Thoracic aorta (tissue), 2 donors: ENCODE measurements at regions not wholly inside any gene's neighbourhood (a gene's known extent, or its start where the extent isn't known, plus 50 kb on each side); places are given as distances from the start of the nearest gene placed in this dataset.

ENCODE experiments used
- ATAC-seq: fragments of 150-250 bp; one replicate; pipeline ENCODE4 v1.8.0; 2017; ENCODE audit warnings: low read depth; ENCODE audit not compliant: insufficient number of reproducible peaks, low FRiP score
- DNase-seq: peaks from one replicate; pipeline ENCODE4 v3.0.0-alpha.2; 2020; ENCODE audit warnings: low spot score
- H3K27ac ChIP-seq, 2 donors: fragments of 200-600 bp; sonication (generic); 1 replicate in 1 of 2; 2 replicates in 1 of 2; pipeline ENCODE4 v1.5.1; 2016; ENCODE audit warnings: mild to moderate bottlenecking in 2 of 2, moderate library complexity in 2 of 2
- H3K27me3 ChIP-seq: fragments of 200-600 bp; sonication (generic); replicated peaks from 2 replicates; pipeline ENCODE4 v1.6.0; 2016; ENCODE audit warnings: mild to moderate bottlenecking; ENCODE audit not compliant: insufficient read depth
- H3K36me3 ChIP-seq: fragments of 200-600 bp; sonication (generic); one replicate; pipeline ENCODE4 v1.5.1; 2016
- H3K4me1 ChIP-seq, 2 donors: fragments of 200-600 bp; sonication (generic); 1 replicate in 1 of 2; 2 replicates in 1 of 2; pipeline versions ENCODE4 v1.5.1 to v1.6.0; 2016; ENCODE audit warnings: low read depth in 2 of 2, mild to moderate bottlenecking in 1 of 2; ENCODE audit not compliant: control insufficient read depth in 1 of 2
- H3K4me3 ChIP-seq: fragments of 200-600 bp; sonication (generic); 2 replicates; pipeline ENCODE4 v1.5.1; 2016; ENCODE audit warnings: mild to moderate bottlenecking
- H3K9me3 ChIP-seq: fragments of 200-600 bp; sonication (generic); 2 replicates; pipeline ENCODE4 v1.5.1; 2016
- TF ChIP-seq, protein P1 (sequence below): fragments of 200-600 bp; sonication (generic); IDR thresholded peaks from one replicate; pipeline ENCODE4 v1.5.1; 2019; ENCODE audit warnings: antibody characterized with exemption

DNA sequence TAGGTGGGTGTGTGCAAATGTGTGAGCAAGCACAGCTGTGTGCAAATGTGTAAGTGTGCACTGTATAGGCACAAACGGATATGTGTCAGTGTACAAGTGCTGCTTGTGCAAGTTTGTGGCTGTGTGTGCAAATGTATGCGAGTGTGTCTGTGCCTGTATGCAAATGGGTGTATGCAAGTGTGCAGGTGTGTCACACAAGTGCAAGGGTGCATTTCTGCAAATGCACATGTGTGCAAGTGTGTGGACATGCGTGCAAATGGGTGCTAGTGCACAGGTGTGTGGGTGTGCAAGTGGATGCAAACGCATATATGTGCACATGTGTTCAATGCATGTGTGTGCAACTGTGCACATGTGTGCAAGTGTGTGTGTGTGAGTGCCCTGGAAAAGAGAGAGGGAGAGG, 76.5 kb upstream of the TNRC6C start:
- Histone ChIP-seq H3K36me3 (no peaks in the 10 kb centered on the region), H3K4me3 (no peak overlapping the region), H3K9me3 (no peaks in the 10 kb centered on the region), H3K4me1 (peaks cover 11 to 30% of the 10 kb centered on the region in 2 donors), H3K27ac (no peak overlapping the region), H3K27me3 (no peaks in the 10 kb centered on the region)
- TF ChIP-seq, protein P1, sequence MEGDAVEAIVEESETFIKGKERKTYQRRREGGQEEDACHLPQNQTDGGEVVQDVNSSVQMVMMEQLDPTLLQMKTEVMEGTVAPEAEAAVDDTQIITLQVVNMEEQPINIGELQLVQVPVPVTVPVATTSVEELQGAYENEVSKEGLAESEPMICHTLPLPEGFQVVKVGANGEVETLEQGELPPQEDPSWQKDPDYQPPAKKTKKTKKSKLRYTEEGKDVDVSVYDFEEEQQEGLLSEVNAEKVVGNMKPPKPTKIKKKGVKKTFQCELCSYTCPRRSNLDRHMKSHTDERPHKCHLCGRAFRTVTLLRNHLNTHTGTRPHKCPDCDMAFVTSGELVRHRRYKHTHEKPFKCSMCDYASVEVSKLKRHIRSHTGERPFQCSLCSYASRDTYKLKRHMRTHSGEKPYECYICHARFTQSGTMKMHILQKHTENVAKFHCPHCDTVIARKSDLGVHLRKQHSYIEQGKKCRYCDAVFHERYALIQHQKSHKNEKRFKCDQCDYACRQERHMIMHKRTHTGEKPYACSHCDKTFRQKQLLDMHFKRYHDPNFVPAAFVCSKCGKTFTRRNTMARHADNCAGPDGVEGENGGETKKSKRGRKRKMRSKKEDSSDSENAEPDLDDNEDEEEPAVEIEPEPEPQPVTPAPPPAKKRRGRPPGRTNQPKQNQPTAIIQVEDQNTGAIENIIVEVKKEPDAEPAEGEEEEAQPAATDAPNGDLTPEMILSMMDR, result no peak
- DNase-seq, result no peak
- ATAC-seq, result no peak

DNA sequence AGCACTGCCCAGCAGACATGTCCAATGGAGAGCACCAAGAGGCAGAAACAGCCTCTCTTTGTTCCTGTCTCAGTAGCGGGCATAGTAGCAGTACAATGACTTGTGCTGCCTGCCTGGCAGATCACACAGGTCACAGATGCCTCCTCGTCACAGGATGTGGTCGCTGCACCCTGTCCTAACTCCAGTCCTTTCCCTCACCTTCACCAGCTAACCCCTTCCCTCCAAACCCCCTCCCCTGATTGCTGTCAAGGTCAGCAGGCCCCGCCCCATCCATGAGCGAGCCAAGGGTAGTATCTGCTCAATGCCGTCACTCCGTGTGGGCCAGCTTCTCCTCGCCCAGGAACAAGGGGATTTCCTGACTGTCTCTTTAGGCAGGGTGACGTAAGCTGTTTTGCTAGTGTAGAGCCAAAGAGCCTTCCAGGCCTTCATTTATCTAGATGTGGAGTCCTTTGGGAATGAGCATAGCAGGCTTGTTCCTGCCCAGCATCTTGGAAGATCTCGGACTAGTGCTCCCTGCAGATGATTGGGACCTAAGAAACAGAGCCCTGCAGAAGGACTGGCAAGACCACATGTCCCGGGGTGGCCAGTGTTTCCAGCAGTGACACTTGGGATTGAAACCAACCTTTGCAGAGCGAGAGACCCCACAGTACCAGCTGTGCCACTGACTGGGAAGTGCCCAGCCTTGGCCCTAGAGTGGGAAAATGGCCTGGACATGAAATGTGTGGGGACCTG, 75.9 kb upstream of the TNRC6C start:
- no peak for DNase-seq
- peak; percentile 18 for ATAC-seq
- Histone ChIP-seq H3K27ac (no peak overlapping the region), H3K4me3 (no peak overlapping the region), H3K36me3 (no peaks in the 10 kb centered on the region), H3K4me1 (peaks cover 11 to 34% of the 10 kb centered on the region in 2 donors), H3K27me3 (no peaks in the 10 kb centered on the region), H3K9me3 (no peaks in the 10 kb centered on the region)
- TF ChIP-seq, protein P1, result no peak

GRCh38 chr17:77883213-77883650, 75.3 kb upstream of the TNRC6C start:
- Histone ChIP-seq H3K27ac (no peak overlapping the region), H3K9me3 (no peaks in the 10 kb centered on the region), H3K4me1 (peaks cover 11 to 35% of the 10 kb centered on the region in 2 donors), H3K4me3 (no peak overlapping the region), H3K27me3 (no peaks in the 10 kb centered on the region), H3K36me3 (no peaks in the 10 kb centered on the region)
- no peak for ATAC-seq
- TF ChIP-seq, protein P1, result no peak
- DNase-seq, result no peak

DNA sequence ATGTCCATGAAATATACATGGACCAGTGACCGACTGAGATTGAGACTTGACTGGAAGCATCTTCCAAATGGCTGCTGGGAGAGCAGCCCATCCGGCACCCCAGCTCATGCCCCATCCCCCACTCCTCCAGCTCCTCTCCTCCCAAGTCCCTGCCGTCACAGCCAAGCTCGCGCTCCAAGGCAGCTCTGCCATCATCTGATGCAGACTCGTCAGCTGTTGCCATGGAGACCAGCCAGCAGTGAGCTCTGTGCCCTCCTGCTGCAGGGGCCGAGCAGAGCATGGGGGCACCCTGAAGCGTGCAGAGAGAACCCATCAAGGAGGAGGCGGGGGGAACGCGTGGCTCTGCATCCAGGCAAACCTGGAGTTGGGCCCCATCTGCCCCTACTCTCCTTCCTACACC, 74.5 kb upstream of the TNRC6C start:
- H3K27ac ChIP-seq, result no peak overlapping the region

DNA sequence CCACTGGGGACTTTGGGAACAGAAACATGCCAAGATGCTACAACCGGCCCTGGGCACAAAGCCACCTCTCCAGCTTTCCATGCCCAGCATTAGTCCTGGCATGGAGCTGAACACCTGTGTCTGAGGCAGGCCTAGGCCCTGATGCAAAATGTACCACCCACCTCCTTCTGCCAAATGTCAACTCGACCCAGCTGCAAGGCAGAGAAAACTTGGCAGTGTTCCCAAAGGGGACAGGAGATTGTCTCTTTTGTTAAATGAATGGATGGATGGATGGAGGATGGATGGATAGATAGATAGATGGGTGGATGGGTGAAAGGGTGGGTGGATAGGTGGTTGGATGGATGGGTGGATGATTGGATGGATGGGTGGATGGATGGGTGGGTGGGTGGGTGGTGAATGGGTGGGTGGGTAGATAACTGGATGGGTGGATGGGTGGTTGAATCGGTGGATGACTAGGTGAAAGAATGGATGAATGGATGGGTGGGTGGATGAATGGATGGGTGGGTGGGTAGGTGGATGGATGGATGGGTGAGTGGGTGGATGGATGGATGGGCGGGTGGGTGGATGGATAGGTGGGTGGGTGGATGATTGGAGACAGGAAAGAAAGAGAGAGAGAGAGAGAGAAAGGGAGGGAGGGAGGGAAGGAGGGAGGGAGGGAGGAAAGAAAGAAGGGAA, 73.4 kb upstream of the TNRC6C start:
- H3K27ac ChIP-seq, result no peak overlapping the region
- peaks cover 11 to 38% of the 10 kb centered on the region in 2 donors for H3K4me1 ChIP-seq
- TF ChIP-seq, protein P1, result no peak
- no peaks in the 10 kb centered on the region for H3K9me3 ChIP-seq
- no peak overlapping the region for H3K4me3 ChIP-seq
- ATAC-seq (no peak), DNase-seq (no peak)
- no peaks in the 10 kb centered on the region for H3K27me3 ChIP-seq
- H3K36me3 ChIP-seq, result no peaks in the 10 kb centered on the region

More for the DNA sequence above, 74.5 kb upstream of the TNRC6C start:
- DNase-seq (no peak), ATAC-seq (no peak)
- Histone ChIP-seq H3K4me1 (peaks cover 11 to 38% of the 10 kb centered on the region in 2 donors), H3K27me3 (no peaks in the 10 kb centered on the region), H3K9me3 (no peaks in the 10 kb centered on the region), H3K4me3 (no peak overlapping the region), H3K36me3 (no peaks in the 10 kb centered on the region)
- TF ChIP-seq, protein P1, result no peak
